ENCODE measurements at regions not wholly inside any gene's neighbourhood (a gene's known extent, or its start where the extent isn't known, plus 50 kb on each side); places are given as distances from the start of the nearest gene placed in this dataset.

DNA sequence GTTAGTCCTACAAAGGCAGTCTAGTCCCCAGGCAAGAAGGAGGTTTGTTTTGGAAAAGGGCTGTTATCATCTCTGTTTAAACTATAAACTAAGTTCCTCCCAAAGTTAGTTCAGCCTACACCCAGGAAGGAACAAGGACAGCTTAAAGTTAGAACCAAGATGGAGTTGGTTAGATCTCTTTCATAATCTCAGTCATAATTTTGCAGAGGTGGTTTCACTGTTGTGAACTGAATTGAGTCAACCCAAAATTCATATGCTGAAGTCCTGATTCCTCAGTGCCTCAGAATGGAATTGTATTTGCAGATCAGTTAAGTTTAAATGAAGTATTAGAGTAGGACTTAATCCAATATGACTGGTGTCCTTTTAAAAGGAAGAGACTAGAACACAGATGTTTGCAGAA lies 101.0 kb upstream of the C3orf80 start:
- in situ Hi-C loops (cut with HindIII; ENCODE audit: low sequenced_read_pairs) = no loop called here

DNA sequence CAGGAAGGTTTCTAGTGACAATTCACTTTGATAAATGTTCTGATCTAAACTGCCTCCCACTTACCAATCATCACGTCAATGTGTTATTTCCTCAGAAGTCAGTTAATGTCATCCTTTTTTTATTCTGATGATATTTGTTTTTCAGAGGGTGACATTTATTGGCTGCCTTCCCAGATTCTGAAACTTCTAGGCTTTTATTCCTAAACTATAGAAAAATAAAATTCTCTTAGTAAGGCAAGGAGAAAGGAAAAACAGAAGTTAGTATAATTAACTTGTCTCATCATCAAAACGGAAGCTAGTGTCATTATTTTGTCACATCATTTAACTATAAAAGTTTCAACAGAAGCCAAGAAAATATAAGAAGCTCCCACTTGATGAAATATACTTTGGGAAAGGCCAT lies 100.0 kb upstream of the C3orf80 start:
- DNase-seq (ENCODE audit: low read depth) = no peak
- TF ChIP-seq, protein P1, sequence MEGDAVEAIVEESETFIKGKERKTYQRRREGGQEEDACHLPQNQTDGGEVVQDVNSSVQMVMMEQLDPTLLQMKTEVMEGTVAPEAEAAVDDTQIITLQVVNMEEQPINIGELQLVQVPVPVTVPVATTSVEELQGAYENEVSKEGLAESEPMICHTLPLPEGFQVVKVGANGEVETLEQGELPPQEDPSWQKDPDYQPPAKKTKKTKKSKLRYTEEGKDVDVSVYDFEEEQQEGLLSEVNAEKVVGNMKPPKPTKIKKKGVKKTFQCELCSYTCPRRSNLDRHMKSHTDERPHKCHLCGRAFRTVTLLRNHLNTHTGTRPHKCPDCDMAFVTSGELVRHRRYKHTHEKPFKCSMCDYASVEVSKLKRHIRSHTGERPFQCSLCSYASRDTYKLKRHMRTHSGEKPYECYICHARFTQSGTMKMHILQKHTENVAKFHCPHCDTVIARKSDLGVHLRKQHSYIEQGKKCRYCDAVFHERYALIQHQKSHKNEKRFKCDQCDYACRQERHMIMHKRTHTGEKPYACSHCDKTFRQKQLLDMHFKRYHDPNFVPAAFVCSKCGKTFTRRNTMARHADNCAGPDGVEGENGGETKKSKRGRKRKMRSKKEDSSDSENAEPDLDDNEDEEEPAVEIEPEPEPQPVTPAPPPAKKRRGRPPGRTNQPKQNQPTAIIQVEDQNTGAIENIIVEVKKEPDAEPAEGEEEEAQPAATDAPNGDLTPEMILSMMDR (IDR thresholded peaks at IDR 0.05; ENCODE audit: low read depth, low read length, missing control alignments) = no peak
- in situ Hi-C loops (cut with HindIII; ENCODE audit: low sequenced_read_pairs) = no loop called here
- no peak overlapping the region for H3K4me3 ChIP-seq (ENCODE audit: low read depth, low read length)

More for the DNA sequence above, 101.0 kb upstream of the C3orf80 start:
- TF ChIP-seq, protein P1 (IDR thresholded peaks at IDR 0.05; ENCODE audit: low read depth, low read length, missing control alignments) = no peak
- H3K4me3 ChIP-seq (ENCODE audit: low read depth, low read length) = no peak overlapping the region
- DNase-seq (ENCODE audit: low read depth) = no peak

DNA sequence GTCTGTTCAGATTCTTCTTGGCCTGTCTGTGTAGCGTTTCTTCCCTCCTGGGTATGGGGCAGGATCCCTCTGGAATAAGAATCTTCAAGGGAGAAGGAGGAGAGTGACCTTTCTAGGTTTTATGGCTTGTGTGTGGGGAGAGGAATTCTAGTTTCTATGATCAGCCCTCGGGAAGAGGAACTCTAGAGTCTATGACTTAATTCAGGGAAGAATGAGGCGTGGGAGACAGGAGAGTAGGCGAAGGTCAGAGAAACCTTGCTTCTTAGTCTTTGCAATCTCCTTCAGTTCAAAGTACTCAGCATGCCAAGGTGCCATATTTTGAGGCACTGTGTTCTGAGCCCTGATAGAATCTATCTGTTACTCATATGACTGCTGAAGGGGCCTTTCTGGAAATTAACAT lies 99.2 kb upstream of the C3orf80 start:
- in situ Hi-C loops (cut with HindIII; ENCODE audit: low sequenced_read_pairs) = no loop called here
- DNase-seq (ENCODE audit: low read depth) = no peak
- TF ChIP-seq, protein P1 (IDR thresholded peaks at IDR 0.05; ENCODE audit: low read depth, low read length, missing control alignments) = no peak
- H3K4me3 ChIP-seq (ENCODE audit: low read depth, low read length) = no peak overlapping the region

DNA sequence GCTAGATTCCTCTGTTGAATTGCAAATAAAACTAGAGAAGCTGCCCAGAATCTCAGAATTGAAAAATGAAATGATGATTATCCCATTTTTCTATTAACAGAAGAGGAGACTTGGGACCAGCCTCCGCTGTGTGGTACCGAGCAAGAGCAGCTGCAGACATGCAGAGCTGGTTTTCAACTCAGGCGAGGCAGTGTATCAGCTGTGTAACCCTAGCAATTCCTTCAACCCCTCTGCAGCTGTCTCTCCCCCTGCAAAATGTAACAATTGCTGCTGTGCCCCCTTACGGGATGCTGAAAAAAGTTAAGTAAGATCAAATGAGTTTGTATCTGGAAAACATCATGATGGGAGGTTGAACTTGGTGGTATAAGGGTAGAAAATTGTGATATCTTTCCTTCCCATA lies 98.5 kb upstream of the C3orf80 start:
- TF ChIP-seq, protein P1 (IDR thresholded peaks at IDR 0.05; ENCODE audit: low read depth, low read length, missing control alignments) = no peak
- no peak overlapping the region for H3K4me3 ChIP-seq (ENCODE audit: low read depth, low read length)
- no peak for DNase-seq (ENCODE audit: low read depth)
- in situ Hi-C loops (cut with HindIII; ENCODE audit: low sequenced_read_pairs) = no loop called here

DNA sequence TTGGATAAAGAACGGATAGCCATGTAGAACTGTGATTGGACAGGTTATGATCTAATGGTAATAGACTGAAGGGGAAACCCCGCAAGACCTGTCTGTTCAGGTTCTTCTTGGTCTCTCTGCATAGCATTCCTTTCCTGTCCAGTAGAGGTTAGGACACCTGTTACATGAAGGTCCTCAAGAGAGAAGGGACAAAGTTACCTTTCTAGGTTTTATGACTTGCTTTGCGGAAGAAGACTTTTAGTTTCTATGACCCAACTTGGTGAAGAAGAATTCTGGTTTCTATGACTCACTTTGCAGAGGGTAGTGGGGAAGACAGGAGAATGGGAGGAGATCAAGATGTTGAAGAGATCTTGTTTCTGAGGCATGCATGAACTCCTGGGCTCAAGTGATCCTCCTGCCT lies 97.9 kb upstream of the C3orf80 start:
- TF ChIP-seq, protein P1 (IDR thresholded peaks at IDR 0.05; ENCODE audit: low read depth, low read length, missing control alignments) = no peak
- in situ Hi-C loops (cut with HindIII; ENCODE audit: low sequenced_read_pairs) = no loop called here
- no peak overlapping the region for H3K4me3 ChIP-seq (ENCODE audit: low read depth, low read length)
- DNase-seq (ENCODE audit: low read depth) = no peak

DNA sequence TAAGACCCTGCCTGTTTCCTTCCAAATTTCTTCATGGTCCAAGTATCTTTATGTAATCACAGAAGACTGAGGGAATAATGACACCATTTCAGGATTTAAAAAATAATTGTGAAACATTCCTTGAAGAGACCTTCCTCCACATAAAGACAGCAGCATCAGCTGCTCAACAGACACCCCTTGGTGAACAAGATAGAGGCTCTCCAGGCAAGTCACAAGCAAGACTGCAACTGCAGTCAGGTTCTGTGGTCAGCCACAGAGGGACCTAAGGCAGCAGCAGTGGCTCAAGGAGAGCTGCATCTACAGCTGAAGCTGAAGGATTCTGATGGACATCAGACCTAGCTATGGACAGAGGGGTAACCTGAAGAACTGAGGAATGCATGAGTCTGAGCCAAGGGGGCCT lies 97.2 kb upstream of the C3orf80 start:
- TF ChIP-seq, protein P1 (IDR thresholded peaks at IDR 0.05; ENCODE audit: low read depth, low read length, missing control alignments) = no peak
- no peak for DNase-seq (ENCODE audit: low read depth)
- H3K4me3 ChIP-seq (ENCODE audit: low read depth, low read length) = no peak overlapping the region
- in situ Hi-C loops (cut with HindIII; ENCODE audit: low sequenced_read_pairs) = no loop called here
